ENCODE measurements at regions not wholly inside any gene's neighbourhood (a gene's known extent, or its start where the extent isn't known, plus 50 kb on each side); places are given as distances from the start of the nearest gene placed in this dataset.

- TF ChIP-seq CTCF (IDR thresholded peaks at IDR 0.05) (no peak), POLR2A (IDR thresholded peaks at IDR 0.05) (no peak)
Observed at GRCh38 chr2:52933878-52934277, 833.7 kb upstream of the CHAC2 start.

Data from lower leg skin (tissue), 3 donors.